DOHH2 (cell line): ENCODE measurements at regions not wholly inside any gene's neighbourhood (a gene's known extent, or its start where the extent isn't known, plus 50 kb on each side); places are given as distances from the start of the nearest gene placed in this dataset.

ENCODE experiments used
- EZH2phosphoT487 ChIP-seq: fragments of 200-600 bp; sonication (generic); IDR thresholded peaks from 2 replicates; pipeline ENCODE4 v1.6.1; 2017; ENCODE audit warnings: borderline replicate concordance, mild to moderate bottlenecking, antibody characterized with exemption, low read length, moderate library complexity, mixed read lengths
- TF ChIP-seq, protein P1 (sequence below): fragments of 200-600 bp; sonication (generic); IDR thresholded peaks from one replicate; pipeline ENCODE4 v1.5.1; 2014; ENCODE audit warnings: antibody characterized with exemption, mild to moderate bottlenecking, low read depth, low read length; ENCODE audit not compliant: poor library complexity, severe bottlenecking

DNA sequence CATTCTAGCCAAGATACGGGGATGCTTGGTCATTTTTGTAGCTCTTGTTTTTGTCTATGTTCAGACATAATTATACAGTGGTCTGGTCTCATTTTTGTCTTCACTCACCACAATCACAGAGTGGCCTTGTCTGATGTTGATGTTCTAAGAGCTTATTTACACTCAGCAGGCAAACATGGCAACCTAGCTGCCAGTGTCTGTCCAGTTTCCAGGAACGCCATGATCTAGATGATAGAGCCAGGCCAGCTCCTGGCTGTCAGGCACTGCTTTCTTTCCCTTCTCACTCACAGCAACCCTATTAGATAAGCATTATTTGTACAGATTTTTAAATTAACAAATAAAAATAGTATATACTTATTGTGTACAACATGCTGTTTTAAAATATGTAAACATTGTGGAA lies 98.6 kb upstream of the PHF14 start:
- TF ChIP-seq, protein P1, sequence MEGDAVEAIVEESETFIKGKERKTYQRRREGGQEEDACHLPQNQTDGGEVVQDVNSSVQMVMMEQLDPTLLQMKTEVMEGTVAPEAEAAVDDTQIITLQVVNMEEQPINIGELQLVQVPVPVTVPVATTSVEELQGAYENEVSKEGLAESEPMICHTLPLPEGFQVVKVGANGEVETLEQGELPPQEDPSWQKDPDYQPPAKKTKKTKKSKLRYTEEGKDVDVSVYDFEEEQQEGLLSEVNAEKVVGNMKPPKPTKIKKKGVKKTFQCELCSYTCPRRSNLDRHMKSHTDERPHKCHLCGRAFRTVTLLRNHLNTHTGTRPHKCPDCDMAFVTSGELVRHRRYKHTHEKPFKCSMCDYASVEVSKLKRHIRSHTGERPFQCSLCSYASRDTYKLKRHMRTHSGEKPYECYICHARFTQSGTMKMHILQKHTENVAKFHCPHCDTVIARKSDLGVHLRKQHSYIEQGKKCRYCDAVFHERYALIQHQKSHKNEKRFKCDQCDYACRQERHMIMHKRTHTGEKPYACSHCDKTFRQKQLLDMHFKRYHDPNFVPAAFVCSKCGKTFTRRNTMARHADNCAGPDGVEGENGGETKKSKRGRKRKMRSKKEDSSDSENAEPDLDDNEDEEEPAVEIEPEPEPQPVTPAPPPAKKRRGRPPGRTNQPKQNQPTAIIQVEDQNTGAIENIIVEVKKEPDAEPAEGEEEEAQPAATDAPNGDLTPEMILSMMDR: no peak
- TF ChIP-seq EZH2phosphoT487: no peak
